ENCODE measurements at regions not wholly inside any gene's neighbourhood (a gene's known extent, or its start where the extent isn't known, plus 50 kb on each side); places are given as distances from the start of the nearest gene placed in this dataset.
A peak's percentile ranks its signal among the peaks of the same experiment; 100 is the strongest.

- H2BK15ac ChIP-seq (ENCODE audit: low read depth, low read length): no peak overlapping the region
- H3K4me1 ChIP-seq (ENCODE audit: insufficient read depth, low read length): no peaks in the 10 kb centered on the region
- H3K27me3 Mint-ChIP-seq (ENCODE audit: low read depth): no peaks in the 10 kb centered on the region; the same call in 1 of the 2 replicates
- no peaks in the 10 kb centered on the region; a peak in 2 of 5 replicates for H3K9me3 Mint-ChIP-seq
- peak; percentile 5 for DNase-seq
- H3K27ac ChIP-seq (ENCODE audit: insufficient read length, low read depth, low read length): no peak overlapping the region
- H3T11ph ChIP-seq (ENCODE audit: low read length): no peak overlapping the region
- H2AK5ac ChIP-seq (ENCODE audit: insufficient read length, low read length): no peak overlapping the region
- H3K18ac ChIP-seq (ENCODE audit: insufficient read length, low read depth, low read length): no peak overlapping the region
- peaks cover 3 to 9% of the 10 kb centered on the region in 2 experiments; a peak in 3 of 4 replicates for H3K4me1 Mint-ChIP-seq
- no peak overlapping the region for H2AFZ ChIP-seq (ENCODE audit: low read length)
- no peak overlapping the region for H3K9ac ChIP-seq (ENCODE audit: extremely low read depth, insufficient read length, low read length)
- no peak overlapping the region for H2BK12ac ChIP-seq (ENCODE audit: insufficient read length, low read depth, low read length)
- H3K27me3 ChIP-seq (ENCODE audit: insufficient read depth, low read length): no peaks in the 10 kb centered on the region
- no peaks in the 10 kb centered on the region for H3K9me3 ChIP-seq (ENCODE audit: control insufficient read depth, low read depth, low read length)
- no peaks in the 10 kb centered on the region for H4K20me1 ChIP-seq (ENCODE audit: control insufficient read depth, insufficient read depth, insufficient read length)
- H3K14ac ChIP-seq (ENCODE audit: insufficient read depth, low read length): no peak overlapping the region
- H3K4ac ChIP-seq (ENCODE audit: low read depth, low read length): no peak overlapping the region
- no peaks in the 10 kb centered on the region; a peak in 1 of 7 replicates for H3K36me3 Mint-ChIP-seq (ENCODE audit: insufficient read depth in 1 of 3, low read depth in 3 of 3)
- H3K4me3 Mint-ChIP-seq: no peak overlapping the region
- WGBS (ENCODE audit: extremely low coverage, insufficient read length, low lambda C conversion rate): no CpG with 5 or more reads among the region's 4 CpGs
- H4K91ac ChIP-seq (ENCODE audit: insufficient read length, low read depth, low read length): no peak overlapping the region
- no peak overlapping the region for H3K4me2 ChIP-seq (ENCODE audit: insufficient read depth, insufficient read length, low read length)
- no peak overlapping the region for H4K8ac ChIP-seq (replicated peaks; ENCODE audit: insufficient read length, low read depth, low read length)
- H3K23me2 ChIP-seq (ENCODE audit: insufficient read length, low read depth, low read length, poor library complexity, severe bottlenecking): no peaks in the 10 kb centered on the region
- H3K23ac ChIP-seq (ENCODE audit: insufficient read length, low read depth, low read length): no peak overlapping the region
- H2BK5ac ChIP-seq (ENCODE audit: insufficient read length, low read length): no peak overlapping the region
- no peak for TF ChIP-seq CTCF (conservative IDR thresholded peaks at IDR 0.05)
- no peak overlapping the region for H2BK120ac ChIP-seq (ENCODE audit: low read depth, low read length, poor library complexity, severe bottlenecking)
- no peak overlapping the region for H3K56ac ChIP-seq (ENCODE audit: insufficient read length, low read depth, low read length)
- H2BK20ac ChIP-seq (ENCODE audit: low read depth, low read length, poor library complexity, severe bottlenecking): no peak overlapping the region
- no peak overlapping the region for H4K5ac ChIP-seq (ENCODE audit: insufficient read length, low read depth, low read length)
- H3K79me1 ChIP-seq (ENCODE audit: insufficient read depth, low read depth, low read length, poor library complexity, severe bottlenecking): no peaks in the 10 kb centered on the region
- H3K79me2 ChIP-seq (ENCODE audit: insufficient read depth, low read length): no peaks in the 10 kb centered on the region
- no peak overlapping the region; a peak in 1 of 7 replicates for H3K27ac Mint-ChIP-seq
Measured at GRCh38 chr13:111610081-111610480, 289.6 kb downstream of the TEX29 start.
